ENCODE measurements at regions not wholly inside any gene's neighbourhood (a gene's known extent, or its start where the extent isn't known, plus 50 kb on each side); places are given as distances from the start of the nearest gene placed in this dataset.

GRCh38 chr13:67505376-67505775, 275.2 kb upstream of the PCDH9 start:
- no peaks in the 10 kb centered on the region for H3K9me3 ChIP-seq (ENCODE audit: insufficient read depth, low read length)
- H3K27me3 ChIP-seq (ENCODE audit: low read depth, low read length), result no peaks in the 10 kb centered on the region
- no peaks in the 10 kb centered on the region for H3K36me3 ChIP-seq (replicated peaks; ENCODE audit: low read depth, low read length)
- TF ChIP-seq CTCF (IDR thresholded peaks at IDR 0.05; ENCODE audit: low read depth, low read length) (no peak), EZH2phosphoT487 (IDR thresholded peaks at IDR 0.05; ENCODE audit: low read depth) (no peak)
- H3K4me3 ChIP-seq (ENCODE audit: low read length), result no peak overlapping the region
- H3K27ac ChIP-seq (ENCODE audit: low read length), result no peak overlapping the region
- no peak overlapping the region for H3K9ac ChIP-seq (ENCODE audit: low read length)
- no peaks in the 10 kb centered on the region for H4K20me1 ChIP-seq (ENCODE audit: insufficient read depth, low read length)
- H3K4me2 ChIP-seq (ENCODE audit: low read length), result no peak overlapping the region
- H3K79me2 ChIP-seq (ENCODE audit: low read length), result no peaks in the 10 kb centered on the region
- H3K4me1 ChIP-seq (ENCODE audit: low read length), result no peaks in the 10 kb centered on the region
- no peak overlapping the region for H2AFZ ChIP-seq (ENCODE audit: low read depth, low read length)

- Histone ChIP-seq H3K4me3 (ENCODE audit: low read length) (no peak overlapping the region), H3K27me3 (ENCODE audit: low read depth, low read length) (no peaks in the 10 kb centered on the region), H4K20me1 (ENCODE audit: insufficient read depth, low read length) (no peaks in the 10 kb centered on the region), H3K4me1 (ENCODE audit: low read length) (no peaks in the 10 kb centered on the region), H3K79me2 (ENCODE audit: low read length) (no peaks in the 10 kb centered on the region), H3K36me3 (replicated peaks; ENCODE audit: low read depth, low read length) (no peaks in the 10 kb centered on the region), H3K27ac (ENCODE audit: low read length) (no peak overlapping the region), H3K4me2 (ENCODE audit: low read length) (no peak overlapping the region), H2AFZ (ENCODE audit: low read depth, low read length) (no peak overlapping the region), H3K9me3 (ENCODE audit: insufficient read depth, low read length) (no peaks in the 10 kb centered on the region), H3K9ac (ENCODE audit: low read length) (no peak overlapping the region)
- TF ChIP-seq EZH2phosphoT487 (IDR thresholded peaks at IDR 0.05; ENCODE audit: low read depth), result no peak
- TF ChIP-seq CTCF (IDR thresholded peaks at IDR 0.05; ENCODE audit: low read depth, low read length), result no peak
These were observed 268.8 kb upstream of the PCDH9 start for GRCh38 chr13:67498948-67499347.

- Histone ChIP-seq H3K4me2 (ENCODE audit: low read length) (no peak overlapping the region), H3K9me3 (ENCODE audit: insufficient read depth, low read length) (no peaks in the 10 kb centered on the region), H2AFZ (ENCODE audit: low read depth, low read length) (no peak overlapping the region), H3K4me3 (ENCODE audit: low read length) (no peak overlapping the region), H4K20me1 (ENCODE audit: insufficient read depth, low read length) (no peaks in the 10 kb centered on the region), H3K4me1 (ENCODE audit: low read length) (no peaks in the 10 kb centered on the region), H3K9ac (ENCODE audit: low read length) (no peak overlapping the region), H3K27ac (ENCODE audit: low read length) (no peak overlapping the region), H3K79me2 (ENCODE audit: low read length) (no peaks in the 10 kb centered on the region), H3K36me3 (replicated peaks; ENCODE audit: low read depth, low read length) (no peaks in the 10 kb centered on the region), H3K27me3 (ENCODE audit: low read depth, low read length) (no peaks in the 10 kb centered on the region)
- no peak for TF ChIP-seq EZH2phosphoT487 (IDR thresholded peaks at IDR 0.05; ENCODE audit: low read depth)
These were observed 263.7 kb upstream of the PCDH9 start for GRCh38 chr13:67493835-67494234.

GRCh38 chr13:67489016-67489415, 258.9 kb upstream of the PCDH9 start:
- H3K9me3 ChIP-seq (ENCODE audit: insufficient read depth, low read length), result no peaks in the 10 kb centered on the region
- H3K27ac ChIP-seq (ENCODE audit: low read length), result no peak overlapping the region
- no peak overlapping the region for H3K9ac ChIP-seq (ENCODE audit: low read length)
- TF ChIP-seq CTCF (IDR thresholded peaks at IDR 0.05; ENCODE audit: low read depth, low read length), result no peak
- TF ChIP-seq EZH2phosphoT487 (IDR thresholded peaks at IDR 0.05; ENCODE audit: low read depth), result no peak
- H3K4me1 ChIP-seq (ENCODE audit: low read length), result no peaks in the 10 kb centered on the region
- H2AFZ ChIP-seq (ENCODE audit: low read depth, low read length), result no peak overlapping the region
- no peak overlapping the region for H3K4me2 ChIP-seq (ENCODE audit: low read length)
- no peaks in the 10 kb centered on the region for H4K20me1 ChIP-seq (ENCODE audit: insufficient read depth, low read length)
- no peaks in the 10 kb centered on the region for H3K36me3 ChIP-seq (replicated peaks; ENCODE audit: low read depth, low read length)
- H3K79me2 ChIP-seq (ENCODE audit: low read length), result no peaks in the 10 kb centered on the region
- no peak overlapping the region for H3K4me3 ChIP-seq (ENCODE audit: low read length)
- no peaks in the 10 kb centered on the region for H3K27me3 ChIP-seq (ENCODE audit: low read depth, low read length)

GRCh38 chr13:67481445-67481844, 251.3 kb upstream of the PCDH9 start:
- TF ChIP-seq EZH2phosphoT487 (IDR thresholded peaks at IDR 0.05; ENCODE audit: low read depth), result no peak
- TF ChIP-seq CTCF (IDR thresholded peaks at IDR 0.05; ENCODE audit: low read depth, low read length), result no peak
- no peaks in the 10 kb centered on the region for H3K36me3 ChIP-seq (replicated peaks; ENCODE audit: low read depth, low read length)

More at GRCh38 chr13:67481445-67481844, 251.3 kb upstream of the PCDH9 start:
- Histone ChIP-seq H3K4me2 (ENCODE audit: low read length) (no peak overlapping the region), H3K4me3 (ENCODE audit: low read length) (no peak overlapping the region), H3K9me3 (ENCODE audit: insufficient read depth, low read length) (no peaks in the 10 kb centered on the region), H3K27me3 (ENCODE audit: low read depth, low read length) (no peaks in the 10 kb centered on the region), H3K27ac (ENCODE audit: low read length) (no peak overlapping the region), H3K4me1 (ENCODE audit: low read length) (no peaks in the 10 kb centered on the region), H4K20me1 (ENCODE audit: insufficient read depth, low read length) (no peaks in the 10 kb centered on the region), H3K79me2 (ENCODE audit: low read length) (no peaks in the 10 kb centered on the region), H2AFZ (ENCODE audit: low read depth, low read length) (no peak overlapping the region), H3K9ac (ENCODE audit: low read length) (no peak overlapping the region)
